22Rv1 (cell line): ENCODE measurements at regions not wholly inside any gene's neighbourhood (a gene's known extent, or its start where the extent isn't known, plus 50 kb on each side); places are given as distances from the start of the nearest gene placed in this dataset.

Experiments
- CTCF ChIP-seq: fragments of 450-650 bp; IDR thresholded peaks from 2 replicates; pipeline ENCODE4 v1.5.1; 2017; ENCODE audit warnings: mild to moderate bottlenecking
- ZFX ChIP-seq: fragments of 450-650 bp; IDR thresholded peaks from 2 replicates; pipeline ENCODE4 v1.6.1; 2017; ENCODE audit warnings: antibody characterized with exemption, borderline replicate concordance

DNA sequence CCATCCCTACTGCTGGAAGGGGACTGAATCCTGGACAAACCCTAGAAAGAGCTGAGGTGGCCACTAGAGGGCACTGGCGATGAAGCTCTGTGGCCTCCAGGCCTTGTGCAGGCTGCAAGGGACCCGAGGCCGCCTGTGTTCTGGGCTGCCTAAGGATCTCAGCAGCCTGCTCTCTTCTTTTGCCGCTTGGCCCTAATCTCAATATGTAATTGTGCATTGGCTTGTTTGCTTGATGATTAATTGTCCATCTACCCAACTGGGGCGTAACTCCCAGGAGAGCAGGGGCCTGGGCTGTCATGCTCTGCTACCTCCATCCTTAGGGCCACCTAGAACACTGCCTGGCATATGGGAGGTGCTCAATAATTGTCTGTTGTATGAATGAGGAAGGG is 73.8 kb downstream of the SYNE3 start:
- peak; percentile 95 for TF ChIP-seq CTCF
- TF ChIP-seq ZFX, result no peak
